ENCODE measurements at regions not wholly inside any gene's neighbourhood (a gene's known extent, or its start where the extent isn't known, plus 50 kb on each side); places are given as distances from the start of the nearest gene placed in this dataset.

DNA sequence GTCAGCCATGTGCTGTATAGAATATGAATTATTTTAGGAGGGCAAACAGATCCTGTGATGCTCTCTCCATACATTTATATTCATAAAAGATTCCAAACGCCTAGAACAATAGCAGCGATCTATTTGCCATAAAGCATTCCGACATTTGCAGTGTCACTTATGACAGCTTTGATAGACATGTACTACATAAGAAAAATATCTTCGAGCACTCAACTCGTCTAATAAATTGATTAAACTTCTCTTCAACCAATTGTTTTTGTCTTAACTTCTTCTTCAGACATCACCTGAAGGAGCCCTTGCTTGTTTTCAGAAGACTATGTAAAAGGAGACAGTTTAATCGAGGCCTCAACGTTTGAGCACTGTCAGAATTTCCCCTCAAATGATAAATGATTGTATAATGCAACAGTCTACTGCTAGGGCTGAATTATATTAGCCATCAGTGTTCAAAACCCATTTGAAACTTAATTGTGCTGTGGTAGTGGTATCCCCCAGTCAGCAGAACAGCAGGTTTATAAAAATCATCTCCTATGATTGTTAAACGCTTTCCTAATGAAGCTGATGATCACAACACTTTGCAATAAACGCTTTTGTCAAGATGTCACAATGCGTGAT, 158.0 kb upstream of the MGMT start (continued):
- TF ChIP-seq ZNF584 (CRISPR knock-in tag; IDR thresholded peaks at IDR 0.05; ENCODE audit: low read depth) (no peak), PML (IDR thresholded peaks at IDR 0.05; ENCODE audit: low read length) (no peak)

- no peak for DNase-seq (ENCODE audit: extremely low read depth in 1 of 4, low spot score in 3 of 4)
- POLR2A ChIA-PET = no interaction called here
- Histone ChIP-seq H3K27me3 (ENCODE audit: control insufficient read depth in 2 of 2, insufficient read depth in 2 of 2, low read length in 2 of 2) (no peaks in the 10 kb centered on the region; a peak in 1 of 5 replicates), H3K4me2 (ENCODE audit: insufficient read depth, low read length) (no peak overlapping the region), H3K36me3 (ENCODE audit: control insufficient read depth, insufficient read depth, low read length) (no peaks in the 10 kb centered on the region), H3K9me1 (ENCODE audit: control insufficient read depth, insufficient read depth, low read length) (no peaks in the 10 kb centered on the region), H3K27ac (ENCODE audit: extremely low read depth, low read depth, low read length) (no peak overlapping the region), H4K20me1 (replicated peaks; ENCODE audit: control insufficient read depth, insufficient read depth, low read length) (no peaks in the 10 kb centered on the region), H3K9ac (ENCODE audit: insufficient read depth in 1 of 2, low read depth in 2 of 2, low read length in 2 of 2) (no peak overlapping the region), H3K4me3 (no peak overlapping the region), H2AFZ (ENCODE audit: low read depth, low read length) (no peak overlapping the region), H3K4me1 (replicated peaks in 1 of 2; ENCODE audit: control insufficient read depth in 2 of 2, insufficient read depth in 2 of 2, low read length in 2 of 2) (no peaks in the 10 kb centered on the region), H3K79me2 (ENCODE audit: control insufficient read depth, insufficient read depth, low read length) (no peaks in the 10 kb centered on the region), H3K9me3 (replicated peaks; ENCODE audit: control insufficient read depth, insufficient read depth, low read depth, low read length) (no peaks in the 10 kb centered on the region)
- intact Hi-C loops (cut with micrococcal nuclease) (no loop called here), in situ Hi-C loops (cut with MboI) (no loop called here)
- FAIRE-seq = no peak
- CTCF ChIA-PET (ENCODE audit: low intra/inter-chr PET ratio) = no interaction called here
- TF ChIP-seq ZNF785 (CRISPR knock-in tag; IDR thresholded peaks at IDR 0.05) (no peak), ZFX (CRISPR knock-in tag; IDR thresholded peaks at IDR 0.05) (no peak), ZKSCAN8 (CRISPR knock-in tag; IDR thresholded peaks at IDR 0.05) (no peak), ATF1 (CRISPR knock-in tag; IDR thresholded peaks at IDR 0.05) (no peak), ATF1 (tag; IDR thresholded peaks at IDR 0.05) (no peak), ZNF436 (CRISPR knock-in tag; IDR thresholded peaks at IDR 0.05) (no peak), KDM4B (IDR thresholded peaks at IDR 0.05; ENCODE audit: borderline replicate concordance in 2 of 2, low read depth in 1 of 2) (no peak), SUPT5H (IDR thresholded peaks at IDR 0.05) (no peak), E2F3 (CRISPR knock-in tag; IDR thresholded peaks at IDR 0.05) (no peak)
- ATAC-seq = no peak
- 0% methylated on average over 5 of the region's 5 CpGs for WGBS (ENCODE audit: insufficient coverage, low coverage, missing lambda C conversion rate)
- BruUV-seq (replicated peaks) = no TSS peak
These were observed 157.5 kb upstream of the MGMT start for GRCh38 chr10:129309565-129309964.

Data from K562 (cell line).